ENCODE measurements at regions not wholly inside any gene's neighbourhood (a gene's known extent, or its start where the extent isn't known, plus 50 kb on each side); places are given as distances from the start of the nearest gene placed in this dataset.
"Not testable (repeated sequence)": the region's sequence is repeated elsewhere in the genome, so short reads cannot be mapped to it uniquely, and the experiment has no call there.

- TF ChIP-seq CTCF (conservative IDR thresholded peaks at IDR 0.05; ENCODE audit: low read depth in 2 of 2); EZH2 (IDR thresholded peaks at IDR 0.05; ENCODE audit: low read depth, unreplicated experiment); ZNF114 (CRISPR knock-in tag; IDR thresholded peaks at IDR 0.05); CREB1 (CRISPR knock-in tag; IDR thresholded peaks at IDR 0.05; ENCODE audit: low read depth); REST (IDR thresholded peaks at IDR 0.05; ENCODE audit: unreplicated experiment); STAT1 (IDR thresholded peaks at IDR 0.05; ENCODE audit: unreplicated experiment); POLR2AphosphoS5 (IDR thresholded peaks at IDR 0.05; ENCODE audit: low read depth); ZNF331 (CRISPR knock-in tag; IDR thresholded peaks at IDR 0.05; ENCODE audit: low read depth); EZH2phosphoT487 (IDR thresholded peaks at IDR 0.05; ENCODE audit: unreplicated experiment); JUNB (IDR thresholded peaks at IDR 0.05; ENCODE audit: unreplicated experiment); ETS1 (IDR thresholded peaks at IDR 0.05): not testable (repeated sequence)
Measured at GRCh38 chr11:33971530-33971929, 79.7 kb upstream of the LMO2 start.
